Astrocyte (in vitro differentiated cells and primary cell): ENCODE measurements at regions not wholly inside any gene's neighbourhood (a gene's known extent, or its start where the extent isn't known, plus 50 kb on each side); places are given as distances from the start of the nearest gene placed in this dataset.

ENCODE experiments used
- DNase-seq: peaks from one replicate; pipeline ENCODE4 v3.0.0-alpha.2; 2010; ENCODE audit warnings: low read depth
- FAIRE-seq: peaks from 2 replicates; lab custom pipeline; 2011; peaks lifted over from hg19 to GRCh38; lab: Jason Lieb, UNC
- H2AFZ ChIP-seq: 2 replicates; pipeline ENCODE4 v1.6.0; 2012; ENCODE audit warnings: low read depth, low read length, inconsistent platforms
- H3K27ac ChIP-seq: 2 replicates; pipeline ENCODE4 v1.5.1; 2011; ENCODE audit warnings: low read depth, low read length, inconsistent platforms
- H3K27me3 ChIP-seq: 2 replicates; pipeline ENCODE4 v1.6.0; 2011; ENCODE audit warnings: low read length, inconsistent platforms; ENCODE audit not compliant: insufficient read depth
- H3K36me3 ChIP-seq: 2 replicates; pipeline ENCODE4 v1.5.1; 2011; ENCODE audit warnings: low read length, inconsistent platforms; ENCODE audit not compliant: insufficient read depth
- H3K4me1 ChIP-seq: 2 replicates; pipeline ENCODE4 v1.5.1; 2011; ENCODE audit warnings: low read length, inconsistent platforms; ENCODE audit not compliant: insufficient read depth
- H3K4me2 ChIP-seq: 2 replicates; pipeline ENCODE4 v1.6.0; 2012; ENCODE audit warnings: low read length, inconsistent platforms
- H3K4me3 ChIP-seq: 2 replicates; pipeline ENCODE4 v1.5.1; 2011; ENCODE audit warnings: low read depth, mild to moderate bottlenecking, low read length, inconsistent platforms; ENCODE audit not compliant: insufficient read depth
- H3K79me2 ChIP-seq: 2 replicates; pipeline ENCODE4 v1.6.0; 2012; ENCODE audit warnings: mild to moderate bottlenecking, low read length, inconsistent platforms; ENCODE audit not compliant: insufficient read depth
- H3K9ac ChIP-seq: 2 replicates; pipeline ENCODE4 v1.6.0; 2012; ENCODE audit warnings: mild to moderate bottlenecking, low read length, inconsistent platforms
- H3K9me3 ChIP-seq: 2 replicates; pipeline ENCODE4 v1.5.1; 2012; ENCODE audit warnings: low read depth, mild to moderate bottlenecking, low read length, inconsistent platforms; ENCODE audit not compliant: insufficient read depth
- H4K20me1 ChIP-seq: 2 replicates; pipeline ENCODE4 v1.6.0; 2012; ENCODE audit warnings: low read length, inconsistent platforms; ENCODE audit not compliant: insufficient read depth
- H3K27ac Mint-ChIP-seq: one replicate; pipeline ENCODE4 v1.8.0; 2021; ENCODE audit warnings: mild to moderate bottlenecking, mixed read lengths; ENCODE audit not compliant: unreplicated experiment
- H3K27me3 Mint-ChIP-seq: one replicate; pipeline ENCODE4 v1.8.0; 2021; ENCODE audit warnings: low read depth, mixed read lengths; ENCODE audit not compliant: unreplicated experiment
- H3K36me3 Mint-ChIP-seq: one replicate; pipeline ENCODE4 v1.8.0; 2021; ENCODE audit warnings: low read depth, mixed read lengths; ENCODE audit not compliant: unreplicated experiment
- H3K4me1 Mint-ChIP-seq: one replicate; pipeline ENCODE4 v1.8.0; 2021; ENCODE audit warnings: low read depth, mixed read lengths; ENCODE audit not compliant: unreplicated experiment
- H3K4me3 Mint-ChIP-seq: one replicate; pipeline ENCODE4 v1.8.0; 2021; ENCODE audit warnings: mild to moderate bottlenecking, moderate library complexity, mixed read lengths; ENCODE audit not compliant: unreplicated experiment
- H3K9me3 Mint-ChIP-seq: one replicate; pipeline ENCODE4 v1.8.0; 2021; ENCODE audit warnings: mild to moderate bottlenecking, mixed read lengths; ENCODE audit not compliant: unreplicated experiment
- CTCF ChIP-seq: IDR thresholded peaks from 2 replicates; pipeline ENCODE4 v1.5.1; 2011; ENCODE audit warnings: low read depth, mild to moderate bottlenecking, inconsistent platforms, low read length, moderate library complexity; ENCODE audit not compliant: insufficient read depth
- EZH2 ChIP-seq: IDR thresholded peaks from 2 replicates; pipeline ENCODE4 v1.6.1; 2012; ENCODE audit warnings: mild to moderate bottlenecking, low read length, inconsistent platforms; ENCODE audit not compliant: insufficient read depth

GRCh38 chr13:74193391-74193790 is 59.2 kb upstream of the KLF12 start:
- H3K4me3 Mint-ChIP-seq: no peak overlapping the region
- Histone ChIP-seq H3K36me3 (no peaks in the 10 kb centered on the region), H3K79me2 (no peaks in the 10 kb centered on the region), H3K4me3 (no peak overlapping the region), H3K9ac (no peak overlapping the region), H2AFZ (no peak overlapping the region), H3K4me2 (no peak overlapping the region), H3K4me1 (no peaks in the 10 kb centered on the region), H3K9me3 (no peaks in the 10 kb centered on the region), H4K20me1 (no peaks in the 10 kb centered on the region), H3K27ac (no peak overlapping the region), H3K27me3 (no peaks in the 10 kb centered on the region)
- H3K9me3 Mint-ChIP-seq: no peaks in the 10 kb centered on the region
- peaks cover 15% of the 10 kb centered on the region for H3K4me1 Mint-ChIP-seq
- FAIRE-seq: no peak
- no peak for TF ChIP-seq EZH2
- no peak for TF ChIP-seq CTCF
- no peaks in the 10 kb centered on the region for H3K36me3 Mint-ChIP-seq
- DNase-seq: no peak
- no peaks in the 10 kb centered on the region for H3K27me3 Mint-ChIP-seq
- H3K27ac Mint-ChIP-seq: no peak overlapping the region

GRCh38 chr13:74191410-74191809 is 57.2 kb upstream of the KLF12 start:
- no peaks in the 10 kb centered on the region for H3K27me3 Mint-ChIP-seq
- Histone ChIP-seq H3K9me3 (no peaks in the 10 kb centered on the region), H3K27ac (no peak overlapping the region), H3K36me3 (no peaks in the 10 kb centered on the region), H4K20me1 (no peaks in the 10 kb centered on the region), H3K79me2 (no peaks in the 10 kb centered on the region), H3K9ac (no peak overlapping the region), H3K4me3 (no peak overlapping the region), H3K4me2 (no peak overlapping the region), H3K4me1 (no peaks in the 10 kb centered on the region), H2AFZ (no peak overlapping the region), H3K27me3 (no peaks in the 10 kb centered on the region)
- H3K27ac Mint-ChIP-seq: peak overlapping the region; percentile 6
- peak overlapping the region; percentile 11 for H3K4me3 Mint-ChIP-seq
- no peaks in the 10 kb centered on the region for H3K9me3 Mint-ChIP-seq
- H3K36me3 Mint-ChIP-seq: no peaks in the 10 kb centered on the region
- TF ChIP-seq CTCF (no peak), EZH2 (no peak)
- DNase-seq (peak; percentile 33), FAIRE-seq (no peak)
- peaks cover 20% of the 10 kb centered on the region for H3K4me1 Mint-ChIP-seq

GRCh38 chr13:74190999-74191398 is 56.8 kb upstream of the KLF12 start:
- no peak for FAIRE-seq

More at GRCh38 chr13:74190999-74191398, 56.8 kb upstream of the KLF12 start:
- no peak for TF ChIP-seq CTCF
- TF ChIP-seq EZH2: no peak
- no peaks in the 10 kb centered on the region for H3K4me1 ChIP-seq
- Mint-ChIP-seq H3K4me3 (no peak overlapping the region), H3K27me3 (no peaks in the 10 kb centered on the region), H3K27ac (no peak overlapping the region), H3K4me1 (peaks cover 20% of the 10 kb centered on the region), H3K36me3 (no peaks in the 10 kb centered on the region), H3K9me3 (no peaks in the 10 kb centered on the region)
- H3K4me2 ChIP-seq: no peak overlapping the region
- no peak overlapping the region for H3K9ac ChIP-seq
- H3K27me3 ChIP-seq: no peaks in the 10 kb centered on the region
- no peaks in the 10 kb centered on the region for H4K20me1 ChIP-seq
- no peaks in the 10 kb centered on the region for H3K9me3 ChIP-seq
- no peaks in the 10 kb centered on the region for H3K36me3 ChIP-seq
- H3K4me3 ChIP-seq: no peak overlapping the region
- no peaks in the 10 kb centered on the region for H3K79me2 ChIP-seq
- no peak for DNase-seq
- no peak overlapping the region for H2AFZ ChIP-seq
- no peak overlapping the region for H3K27ac ChIP-seq
